SIG-M5 treated with dmso at 0.1 percent for 504 hours (cell line): ENCODE measurements at regions not wholly inside any gene's neighbourhood (a gene's known extent, or its start where the extent isn't known, plus 50 kb on each side); places are given as distances from the start of the nearest gene placed in this dataset.
"Not testable (repeated sequence)": the region's sequence is repeated elsewhere in the genome, so short reads cannot be mapped to it uniquely, and the experiment has no call there.

Experiments used
- DNase-seq: peaks from one replicate; lab custom pipeline; 2025; ENCODE audit not compliant: unreplicated experiment; lab: John Stamatoyannopoulos, UW

DNA sequence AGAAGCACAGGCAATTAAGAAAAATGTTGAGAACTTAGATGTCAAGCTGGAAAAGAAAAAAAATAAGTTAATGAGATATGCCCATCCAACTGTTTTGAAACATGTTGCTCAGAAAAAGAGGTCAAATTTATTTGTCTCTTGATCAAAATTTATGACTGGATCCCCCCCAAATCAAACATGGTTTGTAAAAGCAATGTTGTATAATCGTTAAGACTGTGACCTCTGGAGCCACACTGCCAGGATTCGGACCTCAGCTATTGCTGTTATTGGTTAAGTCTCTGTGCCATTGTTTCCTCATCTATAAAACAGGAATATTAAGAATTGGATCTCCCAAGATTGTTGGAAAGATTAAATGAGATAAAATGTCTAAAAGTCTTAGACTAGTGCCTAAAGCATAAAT, 51.9 kb upstream of the LRRK2 start:
- DNase-seq, result no peak

DNA sequence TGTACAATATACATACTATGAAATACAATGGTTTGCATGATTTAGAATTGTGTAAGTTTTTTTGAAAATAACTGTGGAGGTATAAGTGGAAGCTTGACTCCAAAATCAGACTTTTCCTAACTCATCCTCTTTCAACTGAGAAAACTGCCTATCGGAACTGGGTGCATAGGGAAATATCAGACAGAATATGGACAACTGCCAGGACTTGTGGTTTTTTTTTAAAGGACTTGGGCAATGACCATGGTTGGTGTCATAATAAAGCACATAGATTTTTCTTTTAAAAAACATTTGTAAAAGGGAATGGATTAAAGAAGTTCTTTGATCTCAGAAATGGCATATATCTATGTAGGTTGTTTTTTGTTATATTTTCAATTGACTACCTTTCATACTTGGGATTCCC, 53.3 kb upstream of the LRRK2 start:
- peak; percentile 26 for DNase-seq

DNA sequence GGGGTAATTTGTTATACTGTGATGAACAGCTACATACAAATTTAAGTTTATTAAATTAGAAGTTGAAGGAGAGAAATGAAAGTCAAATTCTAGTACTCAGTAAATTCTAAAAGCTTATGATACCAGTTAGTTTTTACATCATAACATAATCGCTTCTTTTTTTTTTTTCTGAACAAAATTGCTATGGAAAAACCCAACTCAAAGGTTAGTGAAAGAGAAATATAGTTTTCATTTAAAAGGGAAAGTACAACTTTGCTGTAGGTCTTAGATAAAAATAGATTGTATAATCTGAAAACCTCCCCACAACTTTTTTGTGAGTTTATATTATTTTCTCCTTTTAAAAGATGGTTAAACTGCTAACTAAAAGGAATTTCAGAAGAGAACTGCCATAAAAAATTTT, 53.7 kb upstream of the LRRK2 start:
- DNase-seq, result no peak

DNA sequence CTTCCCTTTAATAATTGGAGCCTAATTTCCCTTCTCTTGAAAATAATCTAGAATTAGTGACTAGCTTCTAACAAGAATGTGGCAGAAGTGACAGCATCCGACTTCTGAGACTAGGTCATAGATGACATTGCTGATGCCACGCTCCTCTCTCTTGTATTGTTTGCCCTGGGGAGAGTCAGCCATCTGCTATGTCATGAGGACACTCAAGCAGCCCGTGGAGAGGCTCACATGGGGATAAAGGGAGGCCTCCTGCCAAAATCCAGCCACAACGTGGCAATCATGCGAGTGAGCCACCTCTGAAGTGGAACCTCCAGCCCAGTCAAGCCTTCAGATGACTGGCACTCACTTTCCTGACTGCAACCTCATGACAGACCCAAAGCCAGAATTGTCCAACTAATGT, 54.2 kb upstream of the LRRK2 start:
- no peak for DNase-seq

DNA sequence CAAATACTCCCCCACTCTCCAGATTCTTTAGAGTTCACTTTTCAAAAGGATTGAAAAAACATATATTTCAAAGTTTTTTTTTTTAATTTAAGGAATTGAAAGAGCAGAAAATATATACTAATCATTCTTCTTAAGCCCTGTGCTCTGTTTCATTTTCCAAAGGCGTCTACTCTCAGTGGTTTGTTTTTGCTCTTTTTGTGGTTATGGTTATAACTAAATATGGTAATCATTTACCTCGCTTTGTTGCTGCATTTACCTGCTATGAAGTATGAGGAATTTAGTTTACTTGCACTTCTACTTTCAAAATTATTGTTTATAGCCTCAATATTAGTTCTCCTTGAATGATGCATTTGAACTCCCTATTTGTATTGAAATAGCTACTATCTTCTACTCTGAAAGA, 55.9 kb upstream of the LRRK2 start:
- no peak for DNase-seq

DNA sequence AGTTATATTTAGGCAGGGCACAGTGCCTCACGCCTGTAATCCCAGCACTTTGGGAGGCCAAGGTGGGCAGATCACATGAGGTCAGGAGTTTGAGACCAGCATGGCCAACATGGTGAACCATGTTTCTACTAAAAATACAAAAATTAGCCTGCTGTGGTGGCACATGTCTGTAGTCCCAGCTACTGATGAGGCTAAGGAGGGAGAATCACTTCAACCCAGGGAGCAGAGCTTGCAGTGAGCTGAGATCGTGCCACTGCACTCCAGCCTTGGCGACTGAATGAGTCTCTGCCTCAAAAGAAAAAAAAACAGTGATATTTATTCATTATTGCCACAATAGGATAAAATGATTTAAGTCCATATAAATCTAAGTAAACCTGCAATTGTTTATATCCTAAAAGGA, 56.4 kb upstream of the LRRK2 start:
- DNase-seq, result not testable (repeated sequence)

DNA sequence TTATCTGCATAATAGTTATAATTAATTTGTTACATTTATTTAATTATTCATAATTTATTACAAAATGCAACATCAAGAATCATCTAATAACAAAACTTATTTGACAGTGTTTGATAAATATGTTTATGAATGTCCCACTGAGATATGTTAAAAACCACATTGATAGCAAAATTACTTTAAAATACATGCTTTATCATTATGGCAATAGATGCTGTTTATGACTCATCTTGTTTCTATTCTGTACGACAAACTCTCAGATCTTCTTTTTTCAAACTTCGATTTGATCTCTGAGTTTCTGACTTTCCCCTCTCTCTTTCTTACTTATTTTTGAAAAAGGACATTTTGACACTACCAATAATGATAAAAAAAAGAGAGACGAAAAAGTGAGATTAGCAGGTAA, 56.8 kb upstream of the LRRK2 start:
- DNase-seq, result no peak

DNA sequence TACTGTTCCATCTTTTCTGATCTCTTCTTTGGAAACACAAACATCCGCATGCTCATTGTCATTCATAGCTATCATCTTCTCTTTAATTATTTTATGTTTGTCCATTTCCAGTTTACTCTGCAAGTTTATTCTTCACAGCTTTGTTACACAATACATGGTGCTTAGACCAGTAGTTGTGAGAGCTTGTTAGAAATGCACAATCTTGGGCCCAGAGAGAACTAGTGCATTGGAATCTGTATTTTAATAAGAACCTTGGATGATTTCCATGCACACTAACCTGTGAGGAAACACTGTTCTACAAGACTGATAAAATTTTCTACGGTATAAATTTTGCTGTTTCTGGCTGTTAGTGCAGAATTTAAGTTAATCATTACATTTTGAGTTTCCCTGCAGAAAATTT, 59.3 kb upstream of the SLC2A13 start:
- no peak for DNase-seq

DNA sequence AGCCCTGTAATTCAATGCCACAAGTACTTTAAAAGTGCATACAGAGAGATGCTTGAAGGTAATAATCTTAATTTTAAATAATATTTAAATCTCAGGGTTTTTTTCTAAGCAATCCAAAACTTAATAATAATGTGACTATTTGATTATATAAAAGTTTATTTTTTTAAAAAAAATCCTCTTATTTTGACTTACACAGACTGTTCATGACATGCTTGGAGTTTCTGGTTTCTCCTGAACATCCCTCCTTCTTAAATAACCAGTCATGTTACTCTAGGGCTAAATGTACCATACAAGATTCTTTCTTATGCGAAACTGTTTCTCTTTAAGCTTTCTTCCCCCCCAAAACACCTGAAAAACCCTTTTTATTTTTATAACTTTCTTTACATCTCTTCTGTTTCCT, 58.2 kb upstream of the SLC2A13 start:
- DNase-seq, result no peak

DNA sequence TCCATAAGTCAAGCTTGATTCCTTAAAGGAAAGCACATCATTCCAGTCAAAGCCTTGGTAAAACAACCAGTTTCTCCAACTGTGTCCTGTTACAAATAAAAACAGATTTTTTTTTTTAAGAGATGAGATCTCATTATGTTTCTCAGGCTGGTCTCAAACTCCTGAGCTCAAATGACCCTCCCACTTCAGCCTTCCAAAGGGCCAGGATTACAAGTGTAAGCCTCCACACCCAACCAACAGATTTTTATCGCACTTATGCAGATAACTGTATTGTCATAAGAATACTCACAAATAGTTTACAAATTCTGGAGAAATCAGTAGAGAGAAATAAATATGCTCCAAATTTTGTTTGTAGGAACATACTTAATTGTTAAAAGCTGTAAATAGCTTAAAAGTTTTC, 56.2 kb upstream of the SLC2A13 start:
- DNase-seq, result no peak

DNA sequence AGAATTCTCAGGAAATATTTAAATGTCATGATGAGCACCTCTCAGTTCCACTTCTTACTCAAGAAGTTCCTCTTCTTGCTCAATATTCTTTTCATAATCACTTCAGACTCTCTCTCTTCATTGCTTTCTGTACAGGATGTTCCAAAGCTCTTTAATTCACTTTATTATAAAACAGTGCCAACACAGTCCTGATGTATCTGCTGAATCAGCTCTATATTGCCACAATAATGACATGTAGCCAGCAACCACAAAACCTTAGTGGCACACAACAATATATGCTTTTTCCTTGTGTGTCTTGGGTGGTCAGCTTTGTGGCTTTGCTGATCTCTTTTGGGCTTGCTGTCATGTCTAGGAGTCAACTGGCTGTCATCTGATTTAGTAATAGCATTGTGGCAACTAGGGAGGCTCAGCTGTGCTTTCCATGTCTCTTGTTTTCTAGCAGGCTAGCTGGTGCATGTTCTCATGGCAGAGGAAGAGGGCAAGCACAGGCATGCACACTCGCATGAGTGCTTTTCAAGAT, 52.8 kb upstream of the SLC2A13 start:
- peak; percentile 93 for DNase-seq

DNA sequence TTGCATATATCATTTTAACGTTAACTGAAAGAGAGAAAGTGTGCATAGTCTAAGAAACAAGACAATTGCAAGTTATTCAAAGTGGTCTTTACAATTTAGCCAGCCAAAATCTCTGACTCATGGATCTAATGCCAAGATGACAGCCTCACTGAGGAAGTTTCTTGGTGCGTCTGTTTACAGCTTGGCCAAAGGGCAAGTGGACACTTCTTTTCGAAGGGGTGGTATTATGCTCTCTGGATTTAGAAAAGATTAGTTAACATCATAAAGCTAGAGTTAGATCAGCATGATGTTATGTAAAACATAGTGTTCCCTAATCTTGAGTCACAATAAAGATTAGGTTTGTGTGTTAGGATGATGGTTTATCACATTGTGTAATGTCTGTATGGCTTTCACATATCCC, 51.5 kb upstream of the SLC2A13 start:
- DNase-seq, result no peak

DNA sequence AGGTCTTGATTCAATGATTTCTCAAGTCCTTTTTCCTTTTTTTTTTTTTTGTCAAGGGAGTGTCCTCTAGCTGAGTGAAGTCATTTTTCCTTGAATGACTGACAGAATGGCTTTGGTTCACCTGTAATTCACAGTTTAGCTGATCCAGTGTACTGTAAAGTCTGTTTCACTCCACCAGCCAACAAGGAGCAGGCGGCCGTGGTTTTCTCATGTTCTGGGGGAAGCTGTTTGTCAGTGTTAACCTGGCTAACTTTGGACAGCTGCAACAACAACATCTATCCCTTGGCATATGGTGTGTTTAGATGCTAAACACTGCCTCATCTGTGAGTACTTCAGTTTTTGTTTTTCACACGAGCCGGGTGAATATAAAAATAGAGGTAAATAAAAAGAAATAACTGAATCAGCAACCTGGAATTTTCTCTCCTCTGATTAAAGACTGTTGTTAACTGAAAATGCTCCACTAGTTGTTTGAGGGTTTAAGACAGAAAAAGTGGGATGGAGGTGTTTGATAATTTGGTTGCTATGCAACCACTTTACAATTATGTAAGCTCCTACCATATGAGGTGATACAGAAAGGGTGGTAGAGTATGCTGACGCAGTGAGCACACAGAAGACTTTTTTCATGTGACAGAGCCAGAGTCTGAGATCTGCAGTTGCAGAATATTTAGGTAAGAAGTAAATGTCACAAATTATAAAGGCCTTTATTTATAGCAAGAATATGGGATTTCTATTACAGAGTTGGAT, 50.3 kb upstream of the SLC2A13 start:
- DNase-seq, result no peak
